ENCODE measurements at regions not wholly inside any gene's neighbourhood (a gene's known extent, or its start where the extent isn't known, plus 50 kb on each side); places are given as distances from the start of the nearest gene placed in this dataset.

GRCh38 chr13:76163761-76164160 lies 527.6 kb downstream of the LMO7 start:
- Mint-ChIP-seq H3K9me3 (peaks cover 5% of the 10 kb centered on the region), H3K27me3 (no peaks in the 10 kb centered on the region), H3K27ac (no peak overlapping the region), H3K36me3 (no peaks in the 10 kb centered on the region), H3K4me1 (no peaks in the 10 kb centered on the region), H3K4me3 (no peak overlapping the region)
- DNase-seq (ENCODE audit: low spot score in 2 of 2) (no peak), ATAC-seq (ENCODE audit: low read depth) (no peak)

DNA sequence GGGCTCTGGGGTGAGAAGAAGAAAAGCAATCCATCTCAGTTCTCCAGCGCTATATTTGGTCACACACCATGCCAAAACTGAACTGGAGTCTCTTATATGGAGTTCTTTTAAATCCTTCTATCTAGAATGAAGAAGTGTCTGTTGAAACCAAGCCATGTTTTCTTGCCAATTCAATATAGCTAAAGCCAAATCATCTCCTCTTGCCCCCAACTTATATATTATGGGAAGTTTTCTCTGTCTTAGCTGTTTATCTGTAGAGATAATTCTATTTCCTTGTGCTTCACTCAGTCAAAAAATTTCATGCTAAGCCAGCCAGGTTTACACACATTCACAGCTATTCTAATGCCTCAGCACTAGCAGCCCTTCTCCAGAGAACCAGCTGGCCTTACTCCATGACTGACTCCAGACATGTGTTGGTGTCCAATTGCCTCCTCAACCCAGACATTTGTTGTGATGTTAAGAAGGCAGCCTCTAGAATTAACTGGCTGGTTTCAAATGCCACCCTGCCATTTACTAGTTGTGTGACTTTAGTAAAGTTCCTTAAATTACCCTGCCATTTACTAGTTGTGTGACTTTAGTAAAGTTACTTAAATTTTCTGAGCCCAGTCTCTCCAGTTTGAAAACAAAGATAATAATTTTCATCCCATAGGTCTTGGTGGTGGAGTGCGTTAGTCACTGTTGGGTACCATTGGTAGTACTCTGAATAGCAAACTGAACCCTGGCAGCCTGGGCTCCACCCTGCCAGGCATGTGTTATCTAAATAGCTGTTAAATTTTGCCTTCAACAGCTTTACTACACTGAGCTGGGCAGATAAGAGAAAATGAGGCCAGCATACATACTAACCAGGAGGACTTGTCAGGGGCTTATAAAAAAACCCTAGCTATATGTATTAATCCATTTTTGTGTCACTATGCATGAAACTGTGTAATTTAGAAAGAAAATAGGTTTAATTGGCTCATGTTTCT lies 525.1 kb downstream of the LMO7 start:
- Mint-ChIP-seq H3K9me3 (no peaks in the 10 kb centered on the region), H3K4me1 (no peaks in the 10 kb centered on the region), H3K27ac (no peak overlapping the region), H3K4me3 (no peak overlapping the region), H3K27me3 (no peaks in the 10 kb centered on the region), H3K36me3 (no peaks in the 10 kb centered on the region)
- ATAC-seq (ENCODE audit: low read depth) (no peak), DNase-seq (ENCODE audit: low spot score in 2 of 2) (no peak)

GRCh38 chr13:76160506-76160905 lies 524.4 kb downstream of the LMO7 start:
- ATAC-seq (ENCODE audit: low read depth) (no peak), DNase-seq (ENCODE audit: low spot score in 2 of 2) (no peak)
- Mint-ChIP-seq H3K27me3 (no peaks in the 10 kb centered on the region), H3K27ac (no peak overlapping the region), H3K4me1 (no peaks in the 10 kb centered on the region), H3K9me3 (no peaks in the 10 kb centered on the region), H3K4me3 (no peak overlapping the region), H3K36me3 (no peaks in the 10 kb centered on the region)

- no peaks in the 10 kb centered on the region for H3K4me1 Mint-ChIP-seq
- no peaks in the 10 kb centered on the region for H3K9me3 Mint-ChIP-seq
- ATAC-seq (ENCODE audit: low read depth), result no peak
- no peak overlapping the region for H3K27ac Mint-ChIP-seq
- no peak for DNase-seq (ENCODE audit: low spot score in 2 of 2)
- H3K36me3 Mint-ChIP-seq, result no peaks in the 10 kb centered on the region
- no peak overlapping the region for H3K4me3 Mint-ChIP-seq
- no peaks in the 10 kb centered on the region for H3K27me3 Mint-ChIP-seq
These were observed 521.8 kb downstream of the LMO7 start for GRCh38 chr13:76157926-76158325.

DNA sequence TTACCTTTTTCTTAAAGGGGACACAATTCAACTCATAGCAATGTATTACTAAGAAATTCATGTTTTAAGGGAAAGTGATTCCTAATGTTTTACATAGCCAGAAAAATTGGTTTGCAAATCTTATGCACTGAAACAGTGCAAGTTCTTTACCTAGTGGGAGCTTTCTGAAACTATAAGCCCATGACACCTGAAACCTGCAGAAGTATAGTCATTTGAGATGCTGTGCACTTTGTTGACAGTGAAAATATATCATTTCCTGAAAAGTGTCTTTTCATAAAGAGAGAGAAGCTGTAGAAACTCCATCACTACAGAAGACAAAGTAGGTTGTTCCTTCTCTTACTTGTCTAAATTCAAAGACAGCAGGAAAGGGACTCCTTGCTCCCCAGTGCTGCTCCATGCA lies 517.1 kb downstream of the LMO7 start:
- DNase-seq (ENCODE audit: low spot score in 2 of 2), result no peak
- Mint-ChIP-seq H3K27me3 (no peaks in the 10 kb centered on the region), H3K4me3 (no peak overlapping the region), H3K36me3 (no peaks in the 10 kb centered on the region), H3K27ac (no peak overlapping the region), H3K9me3 (no peaks in the 10 kb centered on the region), H3K4me1 (no peaks in the 10 kb centered on the region)
- ATAC-seq (ENCODE audit: low read depth), result no peak

- H3K9me3 Mint-ChIP-seq, result peaks cover 3% of the 10 kb centered on the region
- H3K27ac Mint-ChIP-seq, result no peak overlapping the region
- H3K36me3 Mint-ChIP-seq, result no peaks in the 10 kb centered on the region
- no peaks in the 10 kb centered on the region for H3K4me1 Mint-ChIP-seq
- no peak for DNase-seq (ENCODE audit: low spot score in 2 of 2)
- H3K27me3 Mint-ChIP-seq, result no peaks in the 10 kb centered on the region
- no peak for ATAC-seq (ENCODE audit: low read depth)
- H3K4me3 Mint-ChIP-seq, result no peak overlapping the region
These were observed 512.8 kb downstream of the LMO7 start for GRCh38 chr13:76148926-76149325.

GRCh38 chr13:76148374-76148773 lies 512.2 kb downstream of the LMO7 start:
- Mint-ChIP-seq H3K4me1 (no peaks in the 10 kb centered on the region), H3K27ac (no peak overlapping the region)

GRCh38 chr13:76132532-76132931 lies 496.4 kb downstream of the LMO7 start:
- Mint-ChIP-seq H3K4me3 (no peak overlapping the region), H3K4me1 (no peaks in the 10 kb centered on the region), H3K9me3 (peaks cover 3% of the 10 kb centered on the region), H3K27ac (no peak overlapping the region), H3K36me3 (no peaks in the 10 kb centered on the region), H3K27me3 (no peaks in the 10 kb centered on the region)
- DNase-seq (ENCODE audit: low spot score in 2 of 2), result no peak
- ATAC-seq (ENCODE audit: low read depth), result no peak

More at GRCh38 chr13:76148374-76148773, 512.2 kb downstream of the LMO7 start:
- peaks cover 3% of the 10 kb centered on the region for H3K9me3 Mint-ChIP-seq
- ATAC-seq (ENCODE audit: low read depth) (no peak), DNase-seq (ENCODE audit: low spot score in 2 of 2) (no peak)
- no peaks in the 10 kb centered on the region for H3K36me3 Mint-ChIP-seq
- no peak overlapping the region for H3K4me3 Mint-ChIP-seq
- no peaks in the 10 kb centered on the region for H3K27me3 Mint-ChIP-seq

DNA sequence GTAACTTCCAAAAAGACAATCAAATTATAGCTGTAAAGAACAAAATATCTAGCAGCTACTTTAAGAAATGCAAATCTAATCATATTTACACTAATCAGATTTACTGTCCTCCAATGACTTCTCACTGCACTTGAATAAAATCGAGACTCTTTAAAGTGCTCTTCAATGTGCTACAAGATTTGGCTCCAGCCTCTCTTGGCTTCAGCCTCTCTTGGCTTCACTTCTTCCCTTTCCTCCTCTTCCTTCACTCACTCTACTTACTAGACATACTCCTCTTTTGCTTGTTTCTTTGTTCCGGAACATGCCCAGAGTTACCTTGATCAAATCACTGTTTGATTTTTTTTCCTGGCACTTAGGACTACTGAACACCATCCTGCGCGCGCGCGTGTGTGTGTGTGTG lies 495.4 kb downstream of the LMO7 start:
- Mint-ChIP-seq H3K36me3 (no peaks in the 10 kb centered on the region), H3K4me3 (no peak overlapping the region), H3K4me1 (no peaks in the 10 kb centered on the region), H3K27me3 (no peaks in the 10 kb centered on the region), H3K27ac (no peak overlapping the region), H3K9me3 (peaks cover 3% of the 10 kb centered on the region)
- no peak for DNase-seq (ENCODE audit: low spot score in 2 of 2)
- no peak for ATAC-seq (ENCODE audit: low read depth)

DNA sequence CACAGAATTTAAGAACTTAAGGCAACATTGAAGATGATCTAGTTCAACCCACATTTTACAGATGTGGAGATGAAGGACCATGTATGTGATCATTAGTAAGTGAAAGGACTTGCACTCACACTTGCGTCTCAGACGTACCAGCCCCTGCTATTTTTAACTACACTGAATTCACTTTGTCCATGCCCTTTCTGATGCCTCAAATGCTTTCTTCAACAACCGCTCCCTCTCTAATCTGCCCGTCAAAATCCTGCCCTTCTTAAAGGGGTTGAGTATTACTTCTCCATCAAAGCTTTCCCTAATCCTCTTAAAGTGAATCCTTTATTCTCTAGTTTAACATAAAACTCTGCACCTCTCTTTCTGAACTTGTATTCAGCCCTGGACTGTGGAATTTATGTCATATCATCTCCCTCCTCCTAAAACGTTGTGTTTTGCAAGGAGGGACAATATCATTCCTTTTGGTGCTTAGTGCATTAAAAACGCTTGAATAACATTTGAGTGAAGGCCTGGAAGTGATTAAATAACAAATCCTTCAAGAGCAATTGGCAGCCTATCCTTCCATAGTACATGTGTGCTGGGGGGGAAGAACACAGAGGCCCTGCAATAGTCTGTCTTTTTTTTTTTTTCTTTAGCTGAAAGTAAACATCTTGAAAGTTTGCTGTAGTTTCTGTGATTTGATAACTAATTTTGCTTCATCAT lies 493.3 kb downstream of the LMO7 start:
- Mint-ChIP-seq H3K4me3 (no peak overlapping the region), H3K9me3 (peaks cover 7% of the 10 kb centered on the region), H3K36me3 (no peaks in the 10 kb centered on the region), H3K27me3 (no peaks in the 10 kb centered on the region), H3K27ac (no peak overlapping the region), H3K4me1 (no peaks in the 10 kb centered on the region)
- ATAC-seq (ENCODE audit: low read depth) (no peak), DNase-seq (ENCODE audit: low spot score in 2 of 2) (no peak)

DNA sequence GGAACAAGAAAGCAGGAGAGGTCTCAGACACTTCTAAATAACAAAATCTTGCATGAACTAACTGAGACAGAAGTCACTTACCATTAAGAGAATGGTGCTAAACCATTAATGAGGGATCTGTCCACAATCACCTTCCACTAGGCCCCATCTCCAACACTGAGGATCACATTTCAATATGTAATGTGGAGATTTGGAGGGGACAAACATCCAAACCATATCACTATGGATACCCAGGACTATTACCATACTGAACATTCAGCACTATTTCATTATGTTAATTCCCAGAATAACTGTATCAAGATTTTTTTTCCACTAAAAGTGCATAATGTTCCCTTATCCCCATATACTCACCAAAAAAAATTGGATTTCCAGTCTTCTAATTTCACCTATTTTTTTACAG lies 491.8 kb downstream of the LMO7 start:
- no peaks in the 10 kb centered on the region for H3K4me1 Mint-ChIP-seq
- H3K27me3 Mint-ChIP-seq, result no peaks in the 10 kb centered on the region
- H3K27ac Mint-ChIP-seq, result no peak overlapping the region
- ATAC-seq (ENCODE audit: low read depth) (no peak), DNase-seq (ENCODE audit: low spot score in 2 of 2) (no peak)
- H3K36me3 Mint-ChIP-seq, result no peaks in the 10 kb centered on the region
- H3K4me3 Mint-ChIP-seq, result no peak overlapping the region
- peaks cover 10% of the 10 kb centered on the region for H3K9me3 Mint-ChIP-seq

DNA sequence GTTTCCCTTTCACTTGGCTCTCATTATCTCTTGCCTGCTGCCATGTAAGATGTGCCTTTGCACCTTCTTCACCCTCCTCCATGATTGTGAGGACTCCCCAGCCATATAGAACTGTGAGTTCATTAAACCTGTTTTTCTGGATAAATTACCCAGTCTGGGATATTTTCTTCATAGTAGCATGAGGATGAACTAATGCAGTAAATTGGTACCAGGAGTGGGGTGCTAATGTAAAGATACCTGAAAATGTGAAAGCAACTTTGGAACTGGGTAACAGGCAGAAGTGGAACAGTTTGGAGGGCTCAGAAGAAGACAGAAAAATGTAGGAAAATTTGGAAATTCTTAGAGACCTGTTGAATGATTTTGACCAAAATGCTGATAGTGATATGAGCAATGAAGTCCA lies 487.4 kb downstream of the LMO7 start:
- no peak overlapping the region for H3K4me3 Mint-ChIP-seq
- DNase-seq (ENCODE audit: low spot score in 2 of 2) (no peak), ATAC-seq (ENCODE audit: low read depth) (no peak)
- H3K9me3 Mint-ChIP-seq, result peaks cover 25% of the 10 kb centered on the region
- H3K27ac Mint-ChIP-seq, result no peak overlapping the region
- H3K36me3 Mint-ChIP-seq, result no peaks in the 10 kb centered on the region
- no peaks in the 10 kb centered on the region for H3K4me1 Mint-ChIP-seq
- H3K27me3 Mint-ChIP-seq, result no peaks in the 10 kb centered on the region

DNA sequence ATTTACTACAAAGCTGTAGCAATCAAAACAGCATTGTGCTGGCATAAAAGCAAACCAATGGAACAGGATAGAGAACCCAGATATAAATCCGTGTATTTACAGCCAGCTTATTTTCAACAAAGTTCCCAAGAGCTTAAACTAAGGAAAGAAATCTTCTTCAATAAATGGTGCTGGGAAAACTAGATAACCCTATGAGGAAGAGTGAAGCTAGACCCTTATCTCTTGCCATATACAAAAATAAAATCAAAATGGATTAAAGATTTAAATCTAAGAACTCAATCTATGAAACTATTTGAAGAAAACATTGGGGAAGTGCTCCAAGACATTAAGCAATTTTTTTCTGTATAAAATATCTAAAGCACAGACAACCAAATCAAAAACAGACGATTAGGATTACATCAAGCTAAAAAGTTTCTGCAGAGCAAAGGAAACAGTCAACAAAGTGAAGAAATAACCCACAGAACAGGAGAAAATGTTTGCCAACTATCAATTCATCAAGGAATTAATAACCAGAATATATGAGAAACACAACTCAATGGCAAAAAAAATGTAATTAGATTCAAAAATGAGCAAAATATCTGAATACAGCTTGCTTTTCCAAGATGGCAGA lies 480.7 kb downstream of the LMO7 start:
- Mint-ChIP-seq H3K9me3 (peaks cover 15% of the 10 kb centered on the region), H3K36me3 (no peaks in the 10 kb centered on the region), H3K4me3 (no peak overlapping the region), H3K4me1 (no peaks in the 10 kb centered on the region), H3K27ac (no peak overlapping the region), H3K27me3 (no peaks in the 10 kb centered on the region)
- DNase-seq (ENCODE audit: low spot score in 2 of 2) (no peak), ATAC-seq (ENCODE audit: low read depth) (no peak)

DNA sequence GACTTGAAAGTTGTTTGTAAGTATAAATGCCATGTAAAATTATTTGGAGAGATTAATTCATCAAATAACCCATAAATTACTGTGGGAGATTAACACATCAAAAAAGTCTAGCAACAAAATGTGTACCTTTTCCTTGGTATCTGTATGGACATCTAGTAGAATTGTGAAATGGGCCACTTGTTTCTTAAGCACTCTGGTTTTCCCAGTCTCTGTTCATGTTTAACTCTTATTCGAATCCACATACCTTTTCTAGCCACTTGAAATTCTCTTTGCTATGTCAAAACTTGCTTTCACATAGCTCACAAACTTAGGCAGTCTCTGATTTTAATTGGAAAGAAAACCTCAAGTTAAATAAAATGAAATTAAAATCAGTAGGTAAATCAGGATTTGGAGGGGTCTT lies 470.6 kb downstream of the LMO7 start:
- no peak overlapping the region for H3K4me3 Mint-ChIP-seq
- H3K27ac Mint-ChIP-seq, result no peak overlapping the region
- DNase-seq (ENCODE audit: low spot score in 2 of 2), result no peak
- no peaks in the 10 kb centered on the region for H3K27me3 Mint-ChIP-seq
- no peak for ATAC-seq (ENCODE audit: low read depth)
- H3K4me1 Mint-ChIP-seq, result no peaks in the 10 kb centered on the region
- no peaks in the 10 kb centered on the region for H3K9me3 Mint-ChIP-seq
- H3K36me3 Mint-ChIP-seq, result no peaks in the 10 kb centered on the region

All from memory B cell (primary cell).